GM18861 (cell line): ENCODE measurements at regions not wholly inside any gene's neighbourhood (a gene's known extent, or its start where the extent isn't known, plus 50 kb on each side); places are given as distances from the start of the nearest gene placed in this dataset.

Source experiments
- ATAC-seq: cut with Tn5 transposase; IDR thresholded peaks from one replicate; pipeline ENCODE4 v1.9.1; 2021; ENCODE audit not compliant: unreplicated experiment

DNA sequence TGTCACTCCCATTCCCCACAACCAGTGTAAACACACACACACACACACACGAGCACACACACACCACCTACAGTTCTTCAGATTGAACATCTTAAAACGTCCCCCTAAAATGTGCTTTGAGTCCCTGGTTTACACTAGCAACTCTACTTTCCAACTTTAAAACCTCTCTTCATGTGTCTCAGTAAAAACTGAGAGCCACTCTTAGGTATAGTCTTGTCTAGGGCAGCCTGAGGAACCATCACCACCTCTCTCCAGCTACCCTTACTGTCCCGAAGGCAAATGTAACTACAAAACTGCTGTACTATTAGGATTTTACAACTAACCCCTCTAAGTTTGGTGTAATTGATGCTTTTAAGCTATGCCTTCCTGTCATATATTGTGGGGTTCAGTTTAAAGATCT is 1501.6 kb upstream of the MIR17HG start:
- ATAC-seq, result no peak

DNA sequence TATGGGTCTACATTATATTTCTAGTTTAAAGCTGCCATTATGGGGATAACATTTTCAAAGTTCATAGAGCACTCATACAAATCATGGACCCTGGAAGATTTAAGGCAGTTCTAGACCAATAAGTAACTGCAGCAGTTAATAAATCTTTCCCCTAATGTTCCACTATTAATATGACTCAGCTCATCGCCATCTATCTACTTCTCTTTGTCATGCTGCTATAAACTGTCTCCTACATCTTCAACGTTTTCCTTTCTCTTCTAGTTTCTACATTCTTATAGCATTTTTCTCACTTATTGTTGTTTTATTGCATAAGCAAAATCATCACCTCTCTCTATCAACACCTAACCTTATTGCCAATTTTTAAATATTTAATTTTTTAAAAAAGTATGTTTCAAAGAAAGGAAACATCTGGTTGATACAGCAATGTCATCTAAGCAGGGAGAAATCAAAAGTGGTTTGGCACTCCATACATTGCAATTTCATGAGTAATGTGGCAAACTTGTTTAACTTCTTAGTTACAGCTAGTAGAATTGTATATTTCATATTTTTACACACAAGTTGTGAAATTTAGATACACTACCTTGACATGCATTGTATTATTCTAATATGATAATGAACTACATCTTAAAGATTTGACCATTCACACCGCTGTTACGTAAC is 1500.4 kb upstream of the MIR17HG start:
- no peak for ATAC-seq

DNA sequence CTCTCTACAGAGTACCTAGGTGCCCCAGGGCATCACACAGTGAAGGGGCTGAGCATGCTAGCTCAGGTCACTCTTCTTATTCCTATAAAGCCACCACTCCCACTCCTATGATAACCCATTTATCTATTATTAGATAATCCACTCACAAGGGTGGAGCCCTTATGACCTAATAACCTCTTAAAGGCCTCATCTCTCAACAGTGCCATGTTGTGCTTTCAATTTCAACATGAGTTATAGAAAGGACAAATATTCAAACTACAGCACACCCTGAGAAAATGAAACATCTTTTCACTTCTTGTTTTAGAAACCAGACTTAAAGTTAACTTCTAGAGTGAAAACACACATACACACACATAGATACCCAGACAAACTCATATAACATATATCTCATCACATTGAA is 1494.9 kb upstream of the MIR17HG start:
- no peak for ATAC-seq

DNA sequence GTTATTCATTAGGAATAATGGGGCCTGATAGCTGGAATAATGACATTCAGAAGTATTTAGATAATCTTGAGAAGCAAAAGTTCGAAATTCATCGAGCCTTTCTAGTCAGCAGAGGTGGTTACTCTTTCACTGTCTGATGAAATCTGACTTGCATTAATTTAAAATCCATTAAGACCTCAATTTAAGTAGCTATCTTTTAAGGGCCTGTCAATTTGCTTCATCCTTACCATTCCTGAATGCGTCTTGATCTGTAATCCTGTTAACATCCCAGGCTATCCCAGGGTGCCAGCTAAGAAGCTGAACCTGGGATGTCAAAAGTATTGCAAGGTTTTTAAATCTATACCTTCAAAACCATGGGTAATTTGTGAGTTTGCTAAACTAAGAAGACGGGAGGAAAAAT is 1491.0 kb upstream of the MIR17HG start:
- ATAC-seq, result no peak

DNA sequence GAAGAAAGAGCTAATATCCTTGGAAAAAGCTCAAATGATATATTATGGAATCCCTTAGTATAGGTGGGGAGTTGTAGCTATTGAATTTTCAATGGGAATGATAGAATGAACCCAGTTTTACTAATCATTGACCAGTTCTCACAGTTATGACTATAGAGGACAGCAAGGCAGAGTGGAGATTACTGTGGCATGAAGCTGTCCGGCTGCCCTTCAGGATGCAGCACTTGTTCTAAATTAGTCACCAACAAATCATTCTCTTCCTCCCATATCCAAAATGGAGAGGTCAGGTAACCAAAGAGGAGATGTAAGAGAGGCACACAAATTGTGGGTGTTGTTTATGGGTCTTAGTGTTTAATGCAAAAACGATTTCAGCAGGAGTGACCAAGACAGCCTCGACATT is 1490.0 kb upstream of the MIR17HG start:
- ATAC-seq, result no peak

DNA sequence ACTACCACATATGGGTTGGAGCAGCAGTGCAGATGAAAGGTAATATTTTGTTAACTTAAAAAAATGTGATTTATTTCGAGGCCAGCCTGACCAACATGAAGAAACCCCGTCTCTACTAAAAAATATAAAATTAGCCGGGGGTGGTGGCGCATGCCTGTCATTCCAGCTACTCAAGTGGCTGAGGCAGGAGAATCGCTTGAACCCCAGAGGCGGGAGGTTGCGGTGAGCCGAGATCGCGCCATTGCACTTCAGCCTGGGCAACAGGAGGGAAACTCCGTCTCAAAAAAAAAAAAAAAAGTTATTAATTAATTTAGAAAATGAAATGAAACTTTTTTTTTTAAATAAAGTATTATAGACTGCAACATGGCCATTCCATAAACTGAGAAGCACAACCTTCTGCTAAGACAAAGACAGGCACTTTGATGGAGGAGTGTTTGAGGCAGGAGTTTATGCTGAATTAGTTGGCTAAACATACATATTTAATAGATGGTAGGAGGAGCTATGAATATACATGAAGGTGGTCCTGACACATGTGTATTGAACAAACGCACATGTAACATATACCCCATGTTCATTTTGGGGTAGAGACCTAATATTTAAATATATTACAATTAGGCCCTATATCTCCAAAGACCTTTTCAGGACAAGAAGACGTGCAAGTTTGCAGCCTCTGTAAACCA is 1485.3 kb upstream of the MIR17HG start:
- ATAC-seq, result no peak

DNA sequence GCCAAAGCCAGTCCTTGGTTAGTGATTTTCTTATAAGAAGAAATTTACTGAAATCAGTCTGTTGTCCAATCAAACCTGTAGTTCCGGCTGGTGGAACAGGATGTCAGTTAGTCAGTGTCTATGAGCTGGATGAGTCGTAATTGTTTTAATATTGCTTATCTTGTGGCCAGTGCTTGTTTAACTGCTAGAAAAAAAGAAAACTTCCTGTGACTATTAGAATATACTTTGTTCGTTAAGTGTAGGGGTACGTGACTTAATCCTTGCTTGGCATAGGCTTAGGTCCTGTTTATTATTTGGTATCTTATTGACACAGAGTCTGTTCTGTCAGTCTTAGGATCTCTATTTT is 1484.8 kb upstream of the MIR17HG start:
- ATAC-seq, result no peak

DNA sequence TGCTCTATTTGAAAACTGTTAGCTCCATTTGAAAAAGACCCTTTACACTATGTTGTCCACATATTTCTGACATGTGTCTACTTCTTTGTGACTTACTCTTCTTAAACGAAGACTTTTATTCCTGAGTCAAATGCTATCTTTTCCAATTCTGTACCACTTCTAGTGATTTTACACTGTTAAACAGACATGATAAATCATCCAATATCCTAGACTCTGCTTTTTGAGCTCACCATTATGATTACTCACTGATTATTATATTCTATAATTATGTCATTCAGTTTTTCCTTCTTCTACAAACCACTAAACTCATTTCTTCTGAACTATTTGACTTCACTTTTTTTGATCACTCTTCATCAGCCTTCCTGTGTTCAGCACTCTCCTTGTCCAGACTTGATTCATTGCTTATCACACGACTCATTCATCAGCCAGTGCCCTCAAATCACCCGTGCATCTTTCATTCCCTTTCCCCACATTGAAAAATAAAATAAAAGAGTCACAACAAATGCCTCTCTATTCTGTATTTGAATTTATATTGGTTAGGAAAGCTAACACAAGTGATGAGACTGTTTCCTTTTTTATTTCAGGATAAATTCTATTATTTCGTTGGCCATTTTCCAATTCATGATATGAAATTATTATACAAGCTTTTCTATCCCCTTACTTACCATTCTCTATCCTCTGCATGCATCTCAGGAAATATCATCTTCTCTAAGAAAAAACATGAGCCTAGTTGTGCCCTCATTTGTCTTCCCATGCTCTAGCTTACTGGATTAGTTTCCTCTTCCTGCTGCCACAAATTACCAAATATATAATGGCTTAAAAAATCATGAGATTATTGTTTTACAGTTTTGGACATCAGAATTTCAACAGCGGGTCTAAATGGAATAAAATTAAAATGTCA is 1482.1 kb upstream of the MIR17HG start:
- no peak for ATAC-seq

DNA sequence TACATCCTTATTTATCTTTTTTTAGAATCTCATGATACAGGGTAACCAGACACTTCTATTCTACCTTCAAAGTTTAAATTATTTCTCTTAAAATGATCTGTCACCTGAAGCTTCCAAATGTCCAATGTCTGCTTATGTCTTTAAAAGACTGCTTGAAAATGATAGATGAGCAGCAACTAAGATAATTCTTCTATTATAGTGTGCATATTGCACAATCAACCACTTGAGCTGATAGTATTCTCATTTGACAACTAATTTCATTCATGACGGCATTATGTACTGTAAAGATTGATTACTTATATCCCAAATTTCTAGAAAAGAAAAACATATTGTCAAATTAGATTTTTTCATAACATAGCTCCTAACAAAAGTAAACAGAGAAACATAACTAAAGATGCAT is 1478.2 kb upstream of the MIR17HG start:
- no peak for ATAC-seq

DNA sequence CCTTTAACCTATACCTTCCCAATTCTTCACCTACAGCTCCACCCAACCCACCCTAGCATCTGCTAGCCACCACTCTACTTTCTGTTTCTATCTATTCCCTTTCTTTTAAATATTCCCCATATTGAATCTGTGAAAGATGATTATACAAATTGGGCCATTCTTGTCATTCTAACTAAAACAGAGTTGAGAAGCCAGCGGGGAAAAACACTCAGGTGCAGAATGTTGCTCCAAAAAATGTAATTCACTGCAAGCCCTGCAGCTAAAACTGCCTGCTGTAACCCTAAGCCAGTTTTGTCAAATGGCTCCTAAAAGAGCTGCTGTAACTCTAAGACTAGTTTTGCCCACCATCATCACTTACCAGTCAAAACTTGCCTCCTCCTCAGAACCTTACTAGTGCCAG is 1468.6 kb upstream of the MIR17HG start:
- ATAC-seq, result no peak

DNA sequence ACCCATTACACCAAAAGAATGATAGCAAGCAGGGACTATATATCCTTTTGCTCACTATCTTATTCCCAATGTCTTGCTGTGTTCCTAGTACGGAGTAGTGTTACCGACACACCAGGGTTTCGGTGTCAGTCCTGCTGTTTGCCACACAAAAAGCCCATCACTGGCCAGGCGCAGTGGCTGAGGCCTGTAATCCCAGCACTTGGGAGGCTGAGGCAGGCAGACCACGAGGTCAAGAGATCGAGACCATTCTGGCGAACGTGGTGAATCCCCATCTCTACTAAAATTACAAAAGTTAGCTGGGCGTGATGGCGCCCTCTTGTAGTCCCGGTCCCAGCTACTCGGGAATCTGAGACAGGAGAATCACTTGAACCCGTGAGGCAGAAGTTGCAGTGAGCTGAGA is 1467.3 kb upstream of the MIR17HG start:
- no peak for ATAC-seq

DNA sequence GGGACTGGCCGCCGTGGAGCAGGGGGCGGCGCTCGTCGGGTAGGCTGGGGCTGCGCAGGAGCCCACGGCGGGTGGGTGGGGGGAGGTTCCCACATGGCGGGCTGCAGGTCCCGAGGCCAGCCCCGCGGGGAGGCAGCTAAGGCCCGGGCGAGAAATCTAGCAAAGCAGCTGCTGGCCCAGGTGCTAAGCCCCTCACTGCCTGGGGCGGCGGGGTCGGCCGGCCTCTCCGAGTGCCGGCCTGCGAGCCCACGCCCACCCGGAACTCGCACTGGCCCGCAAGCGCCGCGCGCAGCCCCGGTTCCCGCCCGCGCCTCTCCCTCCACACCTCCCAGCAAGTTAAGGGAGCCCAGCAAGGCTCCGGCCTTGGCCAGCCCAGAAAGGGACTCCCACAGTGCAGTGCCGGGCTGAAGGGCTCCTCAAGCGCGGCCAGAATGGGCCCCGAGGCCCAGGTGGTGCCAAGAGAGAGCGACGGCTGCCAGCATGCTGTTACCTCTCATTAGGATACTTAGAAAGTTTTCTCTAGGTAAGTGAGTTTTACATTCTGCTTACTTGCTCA is 1463.5 kb upstream of the MIR17HG start:
- no peak for ATAC-seq

DNA sequence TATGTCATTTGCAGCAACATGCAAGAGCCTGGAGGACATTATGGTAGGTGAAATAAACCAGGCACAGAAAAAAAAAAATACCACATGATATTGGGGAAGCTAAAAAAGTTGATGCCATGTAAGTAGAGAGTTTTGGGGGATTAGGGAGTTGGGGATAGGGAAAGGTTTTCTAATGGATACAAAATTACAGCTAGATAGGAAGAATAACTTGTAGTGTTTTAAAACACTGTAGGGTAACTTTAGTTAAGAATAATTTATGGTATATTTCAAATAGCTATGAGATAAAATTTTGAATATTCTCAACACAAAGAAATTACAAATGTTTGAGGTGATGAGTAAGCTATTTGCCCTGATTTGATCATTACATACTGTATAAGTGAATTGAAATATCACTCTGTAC is 1456.7 kb upstream of the MIR17HG start:
- no peak for ATAC-seq

DNA sequence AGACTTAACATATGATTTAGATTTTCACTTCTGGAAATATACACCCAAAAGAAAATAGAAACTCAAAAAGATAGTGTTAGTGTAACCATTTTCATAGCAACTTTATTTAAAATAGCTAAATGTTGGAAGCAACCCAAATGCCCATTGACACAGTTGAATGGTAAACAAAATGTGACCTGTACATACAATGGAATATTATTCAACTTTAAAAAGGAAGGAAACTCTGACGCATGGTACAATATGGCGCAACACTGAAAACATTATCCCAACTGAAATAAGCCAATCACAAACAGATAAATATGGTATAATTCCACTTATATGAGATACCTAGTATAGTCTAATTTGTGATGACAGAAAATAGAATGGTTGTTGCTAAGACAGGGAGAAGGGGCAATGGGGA is 1456.1 kb upstream of the MIR17HG start:
- no peak for ATAC-seq

DNA sequence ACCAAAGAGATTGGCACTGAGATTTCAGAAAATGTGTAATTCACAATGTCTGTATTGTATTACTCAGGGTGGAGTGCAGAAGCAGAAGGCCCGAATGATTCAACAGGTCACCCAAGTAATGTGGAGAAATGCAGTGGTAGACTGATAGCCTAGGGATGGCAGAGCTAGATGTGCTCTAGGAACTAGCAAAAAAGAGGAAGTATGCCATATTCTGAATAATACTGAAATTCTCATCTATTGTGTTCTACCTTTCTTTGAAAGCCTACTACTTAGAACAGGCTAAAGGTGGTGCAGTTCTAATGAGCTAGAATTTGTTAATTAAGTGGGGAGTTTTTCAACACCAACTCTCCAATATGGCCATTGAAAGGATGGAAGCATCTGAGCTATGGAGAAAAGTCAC is 1449.8 kb upstream of the MIR17HG start:
- peak; percentile 57 for ATAC-seq

DNA sequence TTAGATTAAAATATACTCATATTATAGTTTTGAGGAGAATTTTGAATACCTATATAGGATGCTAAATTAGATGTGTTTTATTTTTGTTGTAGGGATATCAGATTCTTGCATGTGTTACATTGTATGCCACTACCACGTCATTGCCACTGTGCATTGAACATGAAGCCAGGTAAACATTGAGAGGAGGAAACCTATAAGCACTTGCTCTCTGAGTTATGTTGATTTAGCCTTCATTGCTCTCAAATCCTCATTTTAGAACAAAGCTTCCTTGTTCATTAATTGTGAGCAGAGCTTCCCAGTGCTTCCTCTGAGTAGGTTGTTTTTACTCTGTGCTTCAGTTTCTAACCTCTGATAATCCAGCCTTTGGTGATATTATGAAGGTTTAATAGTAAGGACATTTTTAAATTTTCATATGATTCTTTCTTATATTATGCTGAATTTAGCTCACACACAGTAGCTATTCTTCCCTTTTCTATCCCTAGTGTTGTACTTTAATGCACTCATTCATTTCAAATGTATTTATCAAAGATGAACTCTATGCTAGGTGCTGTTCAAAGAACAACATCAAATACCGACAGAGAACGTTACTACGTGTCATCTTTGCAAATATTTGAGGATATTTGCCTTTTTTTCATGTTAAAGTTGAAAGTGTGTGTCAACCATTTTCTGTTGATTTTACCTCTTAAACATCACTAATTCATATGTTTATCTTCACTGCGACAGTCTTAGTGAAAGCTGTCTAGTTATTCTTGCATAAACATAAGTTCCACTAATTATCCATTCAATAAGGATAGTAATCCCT is 1448.0 kb upstream of the MIR17HG start:
- no peak for ATAC-seq

DNA sequence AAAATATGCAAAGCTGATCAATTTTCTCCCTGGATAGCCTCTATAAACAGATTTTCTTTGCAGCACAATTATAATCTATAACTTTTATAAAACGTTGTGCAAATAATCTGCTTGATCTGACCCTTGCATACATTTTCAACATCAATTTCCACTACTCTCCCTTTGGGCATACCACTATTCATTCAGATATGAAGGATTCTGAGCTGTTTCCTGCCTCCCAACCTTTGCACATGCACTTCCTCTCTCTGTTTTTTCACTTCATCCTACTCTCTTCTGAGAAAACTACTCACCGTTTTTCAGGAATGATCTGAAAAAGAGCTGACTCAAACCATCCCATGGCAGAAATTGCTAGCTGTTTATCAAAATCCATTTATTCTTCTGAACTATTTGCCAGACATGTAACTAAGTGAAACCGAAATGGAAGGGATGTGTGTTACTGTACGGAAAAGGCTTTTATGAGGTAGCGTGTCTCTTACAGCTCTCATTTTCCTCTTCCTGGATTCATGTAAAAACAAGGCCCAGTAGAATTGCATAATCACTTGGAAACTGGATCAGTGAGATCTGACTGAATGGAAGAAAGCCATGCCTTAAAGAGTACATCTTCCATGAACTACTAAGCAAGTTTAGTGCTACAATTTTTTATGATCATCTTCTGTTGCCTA is 1447.3 kb upstream of the MIR17HG start:
- no peak for ATAC-seq

DNA sequence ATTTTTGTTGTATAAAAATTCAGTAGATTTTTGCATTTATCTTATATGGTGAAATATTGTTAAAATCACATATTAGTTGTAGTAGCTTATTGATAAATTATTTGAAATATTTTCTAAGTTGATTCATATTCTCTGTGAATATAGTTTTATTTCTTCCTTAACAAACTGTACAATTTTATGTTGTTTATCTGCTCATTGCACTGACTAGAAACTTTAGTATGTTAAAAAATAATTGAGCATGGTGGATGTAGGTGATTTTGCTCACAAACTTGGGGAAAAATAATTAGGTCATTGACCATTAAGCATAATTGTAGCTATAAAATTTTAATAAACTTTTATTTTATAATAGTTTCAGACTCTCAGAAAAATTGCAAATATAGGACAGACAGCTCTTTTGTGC is 1445.3 kb upstream of the MIR17HG start:
- no peak for ATAC-seq

DNA sequence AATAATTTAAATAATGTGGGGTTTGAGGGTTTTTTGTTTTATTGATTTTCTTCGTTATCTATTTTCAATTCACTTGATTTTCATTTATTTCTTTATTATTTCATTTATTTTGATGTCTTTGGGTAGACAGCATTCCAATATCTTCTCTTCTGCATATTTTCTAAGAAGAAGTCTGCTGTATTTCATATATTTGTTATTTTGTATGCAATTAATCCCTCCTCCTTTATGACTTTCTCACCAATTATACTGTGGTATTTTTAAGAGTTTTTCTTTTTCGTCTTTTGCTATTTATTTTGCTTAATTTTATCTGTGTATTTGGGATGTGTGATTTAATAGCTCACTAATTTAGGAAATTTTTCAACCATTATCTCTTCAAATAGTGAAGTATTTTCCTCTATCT is 1444.4 kb upstream of the MIR17HG start:
- ATAC-seq, result no peak

DNA sequence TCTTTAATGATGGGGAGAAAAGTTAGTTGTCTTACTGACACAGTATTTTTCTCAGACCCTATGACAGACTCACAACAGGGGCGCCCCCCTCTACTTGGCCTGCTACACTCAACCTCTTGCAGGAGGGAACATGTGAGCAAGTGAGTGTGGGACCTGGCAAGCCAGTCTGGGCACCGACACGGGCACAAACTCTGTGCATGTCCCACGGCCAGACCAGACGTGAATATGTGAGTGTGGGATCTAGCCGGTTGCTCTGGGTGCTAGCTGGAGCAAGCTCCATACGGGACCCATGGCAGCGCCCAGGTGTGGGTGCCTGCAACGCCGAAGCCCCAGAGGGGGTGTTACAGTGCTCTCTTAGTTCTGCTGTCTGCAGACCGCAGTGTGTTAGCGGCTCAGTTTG is 1437.3 kb upstream of the MIR17HG start:
- no peak for ATAC-seq

DNA sequence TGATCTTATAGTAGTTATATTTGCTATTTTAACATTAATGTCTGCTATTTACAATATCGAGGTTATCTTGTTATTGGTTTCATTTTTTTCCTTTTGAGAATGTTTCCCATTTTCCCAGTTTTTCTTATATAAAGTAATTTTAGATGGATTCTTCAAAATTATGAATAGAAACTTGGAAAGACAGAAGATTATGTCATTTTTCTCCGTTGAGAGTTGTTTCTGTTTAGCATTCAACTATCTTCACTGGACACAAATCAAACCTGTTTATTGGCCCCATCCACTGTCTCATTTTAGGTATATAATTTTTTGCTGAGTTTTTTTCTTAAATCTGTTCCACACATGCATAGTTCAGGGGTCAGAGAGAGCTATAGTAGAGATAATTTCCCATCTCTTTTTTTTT is 1430.9 kb upstream of the MIR17HG start:
- ATAC-seq, result no peak
